WTC11 (cell line): ENCODE measurements at regions not wholly inside any gene's neighbourhood (a gene's known extent, or its start where the extent isn't known, plus 50 kb on each side); places are given as distances from the start of the nearest gene placed in this dataset.

Experiments used
- CDX4 ChIP-seq: fragments of 250-450 bp; sonication (Bioruptor Pico); IDR thresholded peaks from 2 replicates; pipeline ENCODE4 v1.9.0; 2021; ENCODE audit warnings: moderate library complexity, mild to moderate bottlenecking, inconsistent platforms, borderline replicate concordance
- CTCF ChIP-seq: fragments of 200-600 bp; IDR thresholded peaks from 2 replicates; pipeline ENCODE4 v1.8.0; 2022; ENCODE audit warnings: antibody characterized with exemption
- ESRRA ChIP-seq: sonication (generic); formaldehyde crosslinking; IDR thresholded peaks from 2 replicates; pipeline ENCODE4 v1.8.1; 2022; ENCODE audit warnings: mild to moderate bottlenecking, missing genetic modification reagents, borderline replicate concordance
- ETV6 ChIP-seq: sonication (generic); formaldehyde crosslinking; IDR thresholded peaks from 2 replicates; pipeline ENCODE4 v1.8.1; 2022; ENCODE audit warnings: mild to moderate bottlenecking, missing genetic modification reagents
- MAX ChIP-seq: sonication (generic); formaldehyde crosslinking; IDR thresholded peaks from 2 replicates; pipeline ENCODE4 v1.8.0; 2022; ENCODE audit warnings: mild to moderate bottlenecking, missing genetic modification reagents
- RELA ChIP-seq: sonication (generic); formaldehyde crosslinking; IDR thresholded peaks from 2 replicates; pipeline ENCODE4 v1.8.1; 2022; ENCODE audit warnings: missing genetic modification reagents, mild to moderate bottlenecking, borderline replicate concordance
- SP1 ChIP-seq: sonication (generic); formaldehyde crosslinking; conservative IDR thresholded peaks from 2 replicates; pipeline ENCODE4 v1.8.1; 2022; ENCODE audit warnings: missing genetic modification reagents
- ZNF121 ChIP-seq: sonication (generic); formaldehyde crosslinking; IDR thresholded peaks from 2 replicates; pipeline ENCODE4 v1.8.0; 2023; ENCODE audit warnings: missing genetic modification reagents
- ZNF232 ChIP-seq: sonication (generic); formaldehyde crosslinking; IDR thresholded peaks from 2 replicates; pipeline ENCODE4 v1.8.0; 2022; ENCODE audit warnings: mild to moderate bottlenecking, missing genetic modification reagents
- ZNF263 ChIP-seq: sonication (generic); formaldehyde crosslinking; IDR thresholded peaks from 2 replicates; pipeline ENCODE4 v1.8.1; 2022; ENCODE audit warnings: low read depth, mild to moderate bottlenecking, moderate library complexity, missing genetic modification reagents

- TF ChIP-seq CTCF = no peak
- no peak for TF ChIP-seq MAX (CRISPR knock-in tag)
- no peak for TF ChIP-seq ZNF232
- TF ChIP-seq ZNF121 (CRISPR knock-in tag) = no peak
- no peak for TF ChIP-seq CDX4 (CRISPR knock-in tag)
- no peak for TF ChIP-seq ZNF263 (CRISPR knock-in tag)
- no peak for TF ChIP-seq ESRRA (CRISPR knock-in tag)
- TF ChIP-seq SP1 (CRISPR knock-in tag) = no peak
- TF ChIP-seq ETV6 = no peak
- no peak for TF ChIP-seq RELA (CRISPR knock-in tag)
Observed at GRCh38 chr20:59435518-59435917, 135.1 kb downstream of the EDN3 start.
